ENCODE measurements at regions not wholly inside any gene's neighbourhood (a gene's known extent, or its start where the extent isn't known, plus 50 kb on each side); places are given as distances from the start of the nearest gene placed in this dataset.

- DNase-seq (ENCODE audit: low read depth), result no peak
- TF ChIP-seq CTCF (IDR thresholded peaks at IDR 0.05; ENCODE audit: low read depth, low read length, missing control alignments), result no peak
Measured at GRCh38 chr9:99298614-99299013, 76.5 kb downstream of the SEC61B start.

GRCh38 chr9:99299211-99300102, 77.4 kb downstream of the SEC61B start:
- no peak overlapping the region for H3K4me3 ChIP-seq (ENCODE audit: low read depth, low read length)
- no peak for DNase-seq (ENCODE audit: low read depth)
- TF ChIP-seq CTCF (IDR thresholded peaks at IDR 0.05; ENCODE audit: low read depth, low read length, missing control alignments), result peak; percentile 14

More at GRCh38 chr9:99298614-99299013, 76.5 kb downstream of the SEC61B start:
- no peak overlapping the region for H3K4me3 ChIP-seq (ENCODE audit: low read depth, low read length)

- no peak for TF ChIP-seq CTCF (IDR thresholded peaks at IDR 0.05; ENCODE audit: low read depth, low read length, missing control alignments)
- no peak for DNase-seq (ENCODE audit: low read depth)
- H3K4me3 ChIP-seq (ENCODE audit: low read depth, low read length), result no peak overlapping the region
Measured at GRCh38 chr9:99300103-99300439, 78.0 kb downstream of the SEC61B start.

- H3K4me3 ChIP-seq (ENCODE audit: low read depth, low read length), result no peak overlapping the region
- DNase-seq (ENCODE audit: low read depth), result no peak
- no peak for TF ChIP-seq CTCF (IDR thresholded peaks at IDR 0.05; ENCODE audit: low read depth, low read length, missing control alignments)
Measured at GRCh38 chr9:99300603-99301002, 78.5 kb downstream of the SEC61B start.

GRCh38 chr9:99303177-99303576, 81.1 kb downstream of the SEC61B start:
- H3K4me3 ChIP-seq (ENCODE audit: low read depth, low read length), result no peak overlapping the region
- no peak for TF ChIP-seq CTCF (IDR thresholded peaks at IDR 0.05; ENCODE audit: low read depth, low read length, missing control alignments)
- DNase-seq (ENCODE audit: low read depth), result no peak

GRCh38 chr9:99305124-99305523, 83.0 kb downstream of the SEC61B start:
- H3K4me3 ChIP-seq (ENCODE audit: low read depth, low read length), result no peak overlapping the region
- no peak for TF ChIP-seq CTCF (IDR thresholded peaks at IDR 0.05; ENCODE audit: low read depth, low read length, missing control alignments)
- DNase-seq (ENCODE audit: low read depth), result no peak
